ENCODE measurements at regions not wholly inside any gene's neighbourhood (a gene's known extent, or its start where the extent isn't known, plus 50 kb on each side); places are given as distances from the start of the nearest gene placed in this dataset.

DNA sequence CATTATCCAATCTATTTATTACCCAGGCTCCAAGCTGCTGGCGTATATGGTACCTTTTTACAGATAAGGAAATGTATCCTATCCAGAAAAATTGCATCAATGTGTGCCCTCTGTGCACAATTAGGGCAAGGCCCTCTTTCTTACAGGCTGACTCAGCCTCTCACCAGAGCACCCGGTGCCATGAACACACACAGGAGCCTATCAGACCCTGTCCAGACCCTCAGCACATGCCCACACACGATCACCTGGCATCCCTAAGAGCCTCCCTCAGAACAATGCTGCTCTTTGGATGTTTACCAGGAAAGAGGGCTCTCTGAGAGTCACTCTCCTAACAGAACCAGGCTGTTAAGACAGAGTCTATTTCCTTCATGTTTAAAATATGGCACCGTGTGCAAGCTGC, 460.0 kb upstream of the TBL1XR1 start:
- TF ChIP-seq TAF1 (IDR thresholded peaks at IDR 0.05; ENCODE audit: borderline replicate concordance, insufficient read depth, low read length) = no peak
- TF ChIP-seq POLR2AphosphoS5 (IDR thresholded peaks at IDR 0.05; ENCODE audit: low read depth, low read length) = no peak
- TF ChIP-seq, protein P1, sequence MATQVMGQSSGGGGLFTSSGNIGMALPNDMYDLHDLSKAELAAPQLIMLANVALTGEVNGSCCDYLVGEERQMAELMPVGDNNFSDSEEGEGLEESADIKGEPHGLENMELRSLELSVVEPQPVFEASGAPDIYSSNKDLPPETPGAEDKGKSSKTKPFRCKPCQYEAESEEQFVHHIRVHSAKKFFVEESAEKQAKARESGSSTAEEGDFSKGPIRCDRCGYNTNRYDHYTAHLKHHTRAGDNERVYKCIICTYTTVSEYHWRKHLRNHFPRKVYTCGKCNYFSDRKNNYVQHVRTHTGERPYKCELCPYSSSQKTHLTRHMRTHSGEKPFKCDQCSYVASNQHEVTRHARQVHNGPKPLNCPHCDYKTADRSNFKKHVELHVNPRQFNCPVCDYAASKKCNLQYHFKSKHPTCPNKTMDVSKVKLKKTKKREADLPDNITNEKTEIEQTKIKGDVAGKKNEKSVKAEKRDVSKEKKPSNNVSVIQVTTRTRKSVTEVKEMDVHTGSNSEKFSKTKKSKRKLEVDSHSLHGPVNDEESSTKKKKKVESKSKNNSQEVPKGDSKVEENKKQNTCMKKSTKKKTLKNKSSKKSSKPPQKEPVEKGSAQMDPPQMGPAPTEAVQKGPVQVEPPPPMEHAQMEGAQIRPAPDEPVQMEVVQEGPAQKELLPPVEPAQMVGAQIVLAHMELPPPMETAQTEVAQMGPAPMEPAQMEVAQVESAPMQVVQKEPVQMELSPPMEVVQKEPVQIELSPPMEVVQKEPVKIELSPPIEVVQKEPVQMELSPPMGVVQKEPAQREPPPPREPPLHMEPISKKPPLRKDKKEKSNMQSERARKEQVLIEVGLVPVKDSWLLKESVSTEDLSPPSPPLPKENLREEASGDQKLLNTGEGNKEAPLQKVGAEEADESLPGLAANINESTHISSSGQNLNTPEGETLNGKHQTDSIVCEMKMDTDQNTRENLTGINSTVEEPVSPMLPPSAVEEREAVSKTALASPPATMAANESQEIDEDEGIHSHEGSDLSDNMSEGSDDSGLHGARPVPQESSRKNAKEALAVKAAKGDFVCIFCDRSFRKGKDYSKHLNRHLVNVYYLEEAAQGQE (IDR thresholded peaks at IDR 0.05; ENCODE audit: insufficient read depth in 1 of 2, low read depth in 2 of 2, low read length in 2 of 2) = no peak
